Medulla oblongata (tissue), 1 donor: ENCODE measurements at regions not wholly inside any gene's neighbourhood (a gene's known extent, or its start where the extent isn't known, plus 50 kb on each side); places are given as distances from the start of the nearest gene placed in this dataset.
"Not testable (repeated sequence)": the region's sequence is repeated elsewhere in the genome, so short reads cannot be mapped to it uniquely, and the experiment has no call there.

Experiments
- DNase-seq: peaks from one replicate; pipeline ENCODE4 v3.0.0-alpha.2; 2015; ENCODE audit errors: extremely low spot score

GRCh38 chr5:92879806-92880543 is 701.0 kb downstream of the NR2F1-AS1 start:
- DNase-seq = peak; percentile 15

- DNase-seq = no peak
Measured at GRCh38 chr5:92874790-92875189, 706.2 kb downstream of the NR2F1-AS1 start.

DNA sequence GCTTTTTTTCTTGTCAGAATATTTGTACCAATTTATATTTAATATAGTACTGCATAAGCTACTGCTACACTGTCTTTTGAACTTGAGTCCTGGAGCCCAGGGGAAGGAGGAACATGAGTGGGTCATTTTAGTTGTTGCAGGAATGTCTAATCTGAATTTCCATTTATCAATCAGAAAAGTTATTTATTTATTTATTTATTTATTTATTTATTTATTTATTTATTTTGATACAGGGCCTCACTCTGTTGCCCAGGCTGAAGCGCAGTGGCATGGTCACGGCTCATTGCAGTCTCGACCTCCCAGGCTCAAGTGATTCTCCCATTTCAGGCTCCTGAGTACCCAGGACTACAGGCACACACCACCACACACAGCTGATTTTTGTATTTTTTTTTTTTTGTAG is 712.6 kb downstream of the NR2F1-AS1 start:
- DNase-seq = no peak

DNA sequence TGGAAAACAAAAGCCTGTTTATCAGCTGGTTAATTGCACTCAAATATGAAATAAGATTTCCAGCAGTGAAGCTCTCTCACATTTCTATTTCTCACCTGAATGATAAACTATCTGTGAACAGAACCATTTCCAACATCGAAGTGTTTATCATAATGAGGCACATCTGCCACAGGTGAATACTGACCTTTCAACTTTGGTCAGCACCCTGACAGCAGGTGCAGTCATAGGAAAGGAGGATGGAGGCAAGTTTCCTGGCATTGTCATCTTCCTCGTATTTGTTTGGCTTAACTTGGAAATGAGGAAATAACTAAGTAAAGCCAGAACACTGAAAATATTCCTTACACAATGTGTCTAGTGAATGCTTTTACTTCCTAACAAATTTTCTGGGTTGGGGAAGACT is 716.4 kb downstream of the NR2F1-AS1 start:
- DNase-seq = no peak

DNA sequence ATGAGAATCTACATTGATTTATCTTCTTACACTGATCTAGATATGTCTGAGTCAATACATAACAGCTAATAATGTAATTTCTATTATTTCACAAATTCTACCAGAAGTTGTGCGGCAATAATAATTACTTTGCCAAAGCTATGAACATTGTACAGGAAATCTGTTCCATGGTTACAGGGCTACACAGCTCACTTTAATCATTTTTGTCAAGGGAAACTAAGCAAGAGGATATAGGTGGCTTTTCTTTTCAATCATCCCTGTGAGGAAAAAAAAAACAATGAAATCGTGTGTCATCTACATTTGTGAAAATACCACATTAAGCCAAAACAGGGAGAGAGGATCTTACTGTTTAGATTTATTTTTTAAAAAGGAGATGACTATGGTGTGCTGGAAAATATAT is 717.4 kb downstream of the NR2F1-AS1 start:
- no peak for DNase-seq

DNA sequence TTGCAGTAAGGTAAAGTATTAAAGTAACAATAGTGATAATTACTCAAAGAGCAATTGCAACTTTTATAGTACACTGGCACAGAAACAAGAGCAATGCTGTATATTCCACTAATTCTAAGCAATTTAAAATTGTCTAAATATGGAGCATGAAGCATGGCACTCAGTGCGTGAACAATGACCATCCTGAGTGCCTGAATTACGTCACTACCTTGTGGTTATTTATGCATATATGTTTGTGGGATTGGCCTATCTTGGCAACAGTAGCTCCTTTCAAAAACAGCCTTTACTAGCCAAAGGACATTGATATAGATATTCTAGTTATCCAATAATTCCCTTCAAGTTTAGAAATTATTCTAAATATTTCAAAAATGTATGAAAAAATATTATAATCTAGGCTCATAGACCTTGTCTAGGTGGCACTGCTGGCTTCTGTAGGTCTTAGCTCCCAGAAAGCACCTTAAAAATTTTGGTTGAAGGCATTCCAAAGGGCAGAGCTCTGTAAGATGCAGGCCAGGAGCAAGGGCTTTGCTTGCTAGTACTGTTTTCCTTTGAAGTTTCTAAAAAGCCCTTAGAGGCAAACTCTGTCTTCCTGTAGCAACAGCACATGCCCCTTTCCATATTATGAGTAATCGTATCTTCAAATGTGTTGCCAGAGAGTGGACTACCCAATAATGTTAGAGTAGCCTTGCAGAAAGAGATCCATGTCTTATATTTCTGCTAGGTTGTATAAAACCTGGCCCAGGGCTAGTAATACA is 719.3 kb downstream of the NR2F1-AS1 start:
- no peak for DNase-seq

- no peak for DNase-seq
Measured at GRCh38 chr5:92860061-92860460, 721.0 kb downstream of the NR2F1-AS1 start.

- DNase-seq = no peak
Measured at GRCh38 chr5:92852219-92852618, 728.8 kb downstream of the NR2F1-AS1 start.

DNA sequence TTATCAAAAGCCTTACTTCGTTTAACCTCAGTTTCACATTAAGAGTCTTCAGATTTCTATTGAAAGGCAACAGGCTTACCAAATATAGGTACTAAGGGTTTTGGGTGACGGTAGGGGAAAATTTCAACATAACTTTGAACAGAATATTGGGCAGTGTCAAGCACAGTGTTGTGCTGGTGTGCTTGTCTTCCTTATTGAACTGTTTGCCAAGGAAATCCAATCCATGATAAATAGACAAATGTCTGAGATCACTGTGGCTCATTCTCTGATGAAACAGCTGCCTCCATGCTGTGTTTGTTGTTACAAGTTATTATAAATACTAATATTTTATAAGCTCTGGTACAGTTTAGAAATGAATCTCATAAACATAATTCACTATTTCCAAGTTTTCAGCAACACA is 730.1 kb downstream of the NR2F1-AS1 start:
- no peak for DNase-seq

DNA sequence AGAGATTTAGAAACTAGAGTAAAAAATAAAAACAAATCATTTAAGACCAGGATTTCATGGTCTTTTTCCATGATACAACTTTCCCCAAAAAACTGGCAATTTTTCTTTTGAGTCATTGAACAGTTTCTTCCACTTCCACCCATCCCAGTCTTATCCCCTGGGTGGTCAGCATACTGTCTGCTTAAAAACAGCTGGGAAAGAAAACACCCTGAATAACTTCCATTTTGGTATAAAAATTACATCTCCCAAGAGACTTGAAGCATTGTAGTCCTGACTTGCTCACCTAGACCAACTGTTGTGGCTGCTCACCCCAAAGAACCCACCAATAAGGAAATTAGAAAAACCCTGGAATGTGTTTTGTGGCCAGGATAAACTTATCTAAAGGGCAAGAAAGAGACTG is 731.3 kb downstream of the NR2F1-AS1 start:
- no peak for DNase-seq

DNA sequence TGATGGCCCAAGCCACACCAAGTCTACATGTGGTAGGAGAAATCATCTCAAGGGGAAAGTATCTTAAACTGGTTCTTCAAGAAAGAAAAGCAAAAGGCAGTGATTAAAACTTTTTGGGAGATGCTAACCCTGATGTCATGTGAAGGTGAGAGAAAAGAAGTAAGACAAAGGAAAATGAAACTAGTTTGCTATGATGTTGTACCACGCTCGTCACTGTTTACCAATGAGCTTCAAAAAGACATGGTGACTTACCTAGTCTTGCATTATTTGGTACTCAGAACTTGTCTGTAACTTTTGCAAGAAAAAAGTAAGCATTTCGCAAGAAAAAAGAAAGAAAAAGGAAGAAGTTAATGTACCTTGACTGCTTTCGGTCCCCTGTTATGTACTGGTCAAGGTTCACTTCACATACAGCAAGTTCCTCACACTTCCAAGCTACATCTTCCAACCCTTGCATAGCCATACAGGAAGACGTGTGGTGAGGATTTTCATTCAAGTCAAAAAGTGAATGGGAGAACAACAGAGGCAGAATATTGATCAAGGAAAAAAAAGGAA is 739.3 kb downstream of the NR2F1-AS1 start:
- no peak for DNase-seq

- DNase-seq = no peak
Measured at GRCh38 chr5:92838253-92838652, 742.8 kb downstream of the NR2F1-AS1 start.

DNA sequence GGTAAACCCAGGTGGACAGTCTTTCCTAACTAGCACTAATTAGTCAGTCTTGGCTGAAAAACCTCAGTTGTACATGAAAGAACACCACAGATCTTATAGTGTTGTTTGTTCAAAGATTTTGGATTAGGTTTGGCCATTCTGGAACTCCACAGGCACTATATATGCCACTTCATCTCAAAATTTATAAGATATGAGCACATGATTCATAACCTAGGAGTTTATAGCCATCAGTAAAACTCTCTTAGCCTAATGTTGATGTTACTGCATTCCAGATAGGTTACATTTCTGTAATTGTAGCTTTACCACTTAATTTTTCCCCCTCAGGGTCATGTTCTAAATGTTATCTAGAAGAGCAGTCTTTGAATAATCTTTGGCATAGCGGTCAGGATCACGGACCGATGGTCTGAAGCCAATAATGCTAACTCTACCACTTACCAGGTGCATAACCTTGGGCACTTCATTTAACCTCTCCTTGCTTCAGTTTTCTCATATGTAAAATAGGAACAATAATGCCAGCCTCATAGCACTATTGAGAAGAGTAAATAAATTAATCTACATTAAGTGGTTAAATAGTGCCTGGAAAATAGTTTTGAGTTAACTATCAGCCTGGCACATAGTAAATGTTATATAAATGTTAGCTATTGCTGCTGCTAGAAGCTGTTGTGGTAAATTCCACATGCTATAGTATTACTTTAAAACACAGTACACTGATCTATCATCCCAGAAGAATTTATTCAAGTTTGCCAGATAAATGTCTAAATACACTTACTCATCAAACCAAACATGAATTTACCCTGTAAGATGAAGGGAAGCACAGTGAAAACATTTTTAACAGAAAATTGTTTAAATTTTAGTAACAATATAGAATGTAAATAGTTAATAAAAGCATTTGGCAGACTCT is 743.9 kb downstream of the NR2F1-AS1 start:
- DNase-seq = no peak

DNA sequence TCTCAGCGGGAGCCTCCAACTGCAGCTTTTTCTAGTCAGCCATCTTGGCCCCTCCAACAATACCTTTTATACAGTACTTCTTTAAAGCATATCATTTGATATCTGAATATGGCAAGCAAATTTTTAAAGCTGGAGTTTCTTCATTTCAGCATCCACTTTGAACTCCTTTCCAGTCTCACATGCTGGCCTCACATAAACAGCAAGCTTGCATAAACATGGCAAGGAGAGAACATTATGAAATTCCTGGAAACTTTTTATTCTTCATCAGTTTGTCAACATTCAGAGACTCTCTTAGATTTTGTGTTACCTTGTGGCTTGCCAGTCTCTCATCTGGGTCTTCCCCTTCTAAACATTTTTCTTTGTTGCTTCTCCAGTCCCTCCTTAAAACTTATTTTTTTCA is 745.3 kb downstream of the NR2F1-AS1 start:
- DNase-seq = no peak

DNA sequence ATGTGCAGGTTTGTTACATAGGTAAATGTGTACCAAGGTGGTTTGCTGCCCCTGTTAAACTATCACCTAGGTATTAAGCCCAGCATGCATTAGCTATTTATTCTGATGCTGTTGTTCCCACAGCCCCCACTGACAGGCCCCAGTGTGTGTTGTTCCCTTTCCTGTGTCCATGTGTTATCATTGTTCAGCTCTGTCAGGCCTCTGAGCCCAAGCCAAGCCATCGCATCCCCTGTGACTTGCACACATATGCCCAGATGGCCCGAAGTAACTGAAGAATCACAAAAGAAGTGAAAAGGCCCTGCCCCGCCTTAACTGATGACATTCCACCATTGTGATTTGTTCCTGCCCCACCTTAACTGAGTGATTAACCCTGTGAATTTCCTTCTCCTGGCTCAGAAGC is 757.5 kb downstream of the NR2F1-AS1 start:
- not testable (repeated sequence) for DNase-seq

DNA sequence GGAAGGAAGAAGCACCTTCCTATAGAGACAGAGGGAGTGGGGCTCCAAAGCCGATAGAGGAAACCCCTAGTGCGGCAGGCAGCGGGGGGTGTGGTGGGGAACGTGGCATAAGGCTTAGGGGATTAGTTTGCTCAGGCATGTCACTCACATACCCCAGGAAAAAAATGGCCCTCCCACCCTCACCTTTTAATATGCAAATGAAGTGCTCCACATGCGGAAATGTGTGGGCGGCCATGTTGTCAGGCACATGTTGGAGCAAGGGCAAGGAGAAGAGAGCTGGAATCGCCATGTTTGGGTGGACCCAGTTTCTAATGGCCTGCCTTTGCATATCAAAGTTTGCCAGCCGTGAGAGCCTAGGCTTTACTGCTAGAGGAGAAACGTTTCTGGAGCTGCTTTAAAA is 758.8 kb downstream of the NR2F1-AS1 start:
- no peak for DNase-seq

DNA sequence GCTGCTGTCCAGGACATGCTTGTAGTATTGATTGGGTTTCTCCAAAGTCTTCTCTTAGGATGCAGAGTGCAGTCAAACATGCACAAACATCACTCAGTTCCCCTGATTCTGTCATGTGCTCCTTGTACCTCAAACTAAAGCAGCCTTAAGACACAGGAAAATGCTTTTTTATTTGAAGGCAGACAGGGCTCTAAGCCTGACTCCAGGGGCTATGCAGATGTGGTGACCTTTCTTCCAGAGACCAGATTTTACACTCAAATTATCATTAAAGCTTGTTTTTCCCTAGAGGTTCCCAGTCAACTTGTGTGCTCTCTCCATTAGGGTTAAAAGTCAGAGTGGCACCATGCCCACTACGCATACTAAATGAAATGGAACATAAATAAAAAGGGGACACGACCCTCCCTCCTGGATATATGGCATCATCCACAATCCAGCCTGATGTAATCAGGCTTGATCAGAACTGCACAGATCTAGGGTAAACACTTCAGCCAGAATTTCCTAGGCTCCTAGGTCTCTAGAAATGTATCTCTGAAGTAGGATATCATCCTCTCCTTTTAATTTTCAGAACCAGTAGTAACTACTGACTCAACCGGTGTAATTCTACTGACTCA is 771.1 kb downstream of the NR2F1-AS1 start:
- DNase-seq = no peak

- no peak for DNase-seq
Measured at GRCh38 chr5:92808474-92808873, 772.5 kb downstream of the NR2F1-AS1 start.

DNA sequence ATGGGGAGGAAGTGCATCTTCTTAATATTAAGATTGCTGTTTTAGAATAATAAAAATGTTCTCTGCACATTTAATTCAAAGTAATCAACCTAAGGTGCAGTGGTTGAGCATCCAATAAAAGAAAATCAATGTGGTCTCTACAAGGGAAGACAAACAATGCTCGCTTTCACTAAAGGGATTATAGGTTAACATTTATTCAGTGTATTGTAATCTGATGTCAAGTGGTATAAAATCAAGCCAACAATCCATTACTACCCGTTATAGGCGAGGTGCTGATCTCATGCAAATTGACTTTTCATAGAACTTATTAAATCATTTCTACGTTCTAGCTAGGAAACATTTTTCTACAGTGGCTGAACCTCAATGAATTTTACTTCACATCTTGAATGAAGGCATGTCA is 773.9 kb downstream of the NR2F1-AS1 start:
- DNase-seq = no peak

DNA sequence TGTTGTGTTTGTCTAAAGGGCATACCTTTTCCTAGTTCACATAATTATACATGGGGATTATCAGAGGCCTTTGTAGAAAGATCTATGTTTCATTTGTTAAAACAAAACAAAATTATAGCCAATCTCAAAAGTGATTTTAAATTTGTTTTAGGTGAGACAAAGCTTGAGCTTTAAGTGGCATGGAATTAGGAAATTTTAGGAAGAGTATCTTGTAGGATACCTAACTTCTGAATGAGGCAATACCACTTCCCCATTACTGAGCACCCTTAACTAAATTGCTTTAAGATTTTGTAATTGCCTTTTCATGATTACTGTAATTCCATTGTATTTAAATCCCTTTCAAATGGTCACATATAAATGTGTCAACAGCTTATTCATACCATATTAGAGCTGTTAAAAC is 775.6 kb downstream of the NR2F1-AS1 start:
- no peak for DNase-seq

GRCh38 chr5:92801911-92802310 is 779.1 kb downstream of the NR2F1-AS1 start:
- no peak for DNase-seq

- no peak for DNase-seq
Measured at GRCh38 chr5:92800365-92800764, 780.7 kb downstream of the NR2F1-AS1 start.
